ENCODE measurements at regions not wholly inside any gene's neighbourhood (a gene's known extent, or its start where the extent isn't known, plus 50 kb on each side); places are given as distances from the start of the nearest gene placed in this dataset.

DNA sequence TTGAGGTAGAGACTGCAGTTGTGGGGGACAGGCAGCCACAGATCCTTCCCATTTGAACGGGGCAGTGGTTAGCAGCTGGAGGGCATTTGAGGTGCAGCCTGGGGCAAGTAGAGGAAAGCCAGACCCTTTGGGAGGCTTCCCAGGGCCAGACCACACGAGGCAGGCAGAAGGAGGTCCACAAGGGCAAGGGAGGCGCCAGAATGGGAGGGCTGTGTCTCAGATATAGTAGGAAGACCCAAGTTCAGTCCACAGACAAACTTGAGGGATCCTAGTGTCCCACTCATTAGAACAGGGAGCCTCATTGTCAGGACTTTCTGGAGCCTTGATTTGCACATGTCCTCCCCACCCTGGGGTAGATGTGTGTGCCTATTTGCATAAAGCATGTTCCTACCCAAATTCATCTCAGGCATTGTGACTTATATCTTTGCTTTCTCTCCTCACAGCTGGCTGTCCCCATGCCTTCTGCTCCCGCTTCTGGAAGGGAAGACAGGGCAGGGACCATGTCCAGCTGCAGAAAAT lies 166.0 kb downstream of the VEGFA start:
- DNase-seq (ENCODE audit: low read depth), result no peak
- TF ChIP-seq, protein P1, sequence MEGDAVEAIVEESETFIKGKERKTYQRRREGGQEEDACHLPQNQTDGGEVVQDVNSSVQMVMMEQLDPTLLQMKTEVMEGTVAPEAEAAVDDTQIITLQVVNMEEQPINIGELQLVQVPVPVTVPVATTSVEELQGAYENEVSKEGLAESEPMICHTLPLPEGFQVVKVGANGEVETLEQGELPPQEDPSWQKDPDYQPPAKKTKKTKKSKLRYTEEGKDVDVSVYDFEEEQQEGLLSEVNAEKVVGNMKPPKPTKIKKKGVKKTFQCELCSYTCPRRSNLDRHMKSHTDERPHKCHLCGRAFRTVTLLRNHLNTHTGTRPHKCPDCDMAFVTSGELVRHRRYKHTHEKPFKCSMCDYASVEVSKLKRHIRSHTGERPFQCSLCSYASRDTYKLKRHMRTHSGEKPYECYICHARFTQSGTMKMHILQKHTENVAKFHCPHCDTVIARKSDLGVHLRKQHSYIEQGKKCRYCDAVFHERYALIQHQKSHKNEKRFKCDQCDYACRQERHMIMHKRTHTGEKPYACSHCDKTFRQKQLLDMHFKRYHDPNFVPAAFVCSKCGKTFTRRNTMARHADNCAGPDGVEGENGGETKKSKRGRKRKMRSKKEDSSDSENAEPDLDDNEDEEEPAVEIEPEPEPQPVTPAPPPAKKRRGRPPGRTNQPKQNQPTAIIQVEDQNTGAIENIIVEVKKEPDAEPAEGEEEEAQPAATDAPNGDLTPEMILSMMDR (conservative IDR thresholded peaks at IDR 0.05; ENCODE audit: low read depth, low read length), result no peak
- no peak overlapping the region for H3K4me3 ChIP-seq (ENCODE audit: low read depth, low read length)

DNA sequence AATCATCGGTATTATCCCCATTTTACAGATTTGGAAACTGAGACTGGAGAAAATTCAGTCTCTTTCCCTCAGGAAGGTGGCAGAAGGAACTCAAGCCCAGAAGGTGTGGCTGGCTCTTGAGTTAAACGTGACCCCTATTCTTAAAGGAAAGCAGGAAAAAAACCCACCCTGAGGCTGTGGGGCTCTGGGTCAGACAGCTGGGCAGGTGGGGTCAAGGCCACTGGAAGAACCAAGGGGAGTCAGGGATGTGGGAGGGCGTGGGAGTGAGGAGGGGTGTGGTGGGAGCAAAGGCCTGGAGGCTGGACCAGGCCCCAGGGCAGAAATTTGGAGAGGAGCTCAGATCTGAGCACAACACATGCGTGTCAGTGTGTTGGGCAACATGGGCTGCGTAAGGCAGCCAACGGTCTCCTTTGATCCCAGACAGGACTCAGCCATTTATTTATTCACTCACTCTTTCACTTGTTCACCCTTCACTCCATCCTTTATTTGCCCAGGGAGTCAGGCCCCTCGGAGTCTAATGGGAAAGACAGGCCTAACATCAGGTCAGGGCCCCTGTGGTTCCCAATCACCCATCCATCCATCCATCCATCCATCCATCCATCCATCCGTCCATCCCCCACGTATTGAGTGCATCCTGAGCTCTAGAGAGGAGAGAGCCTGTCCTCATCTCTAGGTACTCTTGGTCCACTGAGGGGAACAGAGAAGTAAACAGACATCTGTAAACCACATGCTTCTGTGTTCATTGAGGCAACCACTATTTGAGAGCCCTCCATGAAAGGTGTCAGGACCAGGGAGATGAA lies 165.0 kb downstream of the VEGFA start:
- TF ChIP-seq, protein P1 (conservative IDR thresholded peaks at IDR 0.05; ENCODE audit: low read depth, low read length), result no peak
- no peak for DNase-seq (ENCODE audit: low read depth)
- H3K4me3 ChIP-seq (ENCODE audit: low read depth, low read length), result no peak overlapping the region

DNA sequence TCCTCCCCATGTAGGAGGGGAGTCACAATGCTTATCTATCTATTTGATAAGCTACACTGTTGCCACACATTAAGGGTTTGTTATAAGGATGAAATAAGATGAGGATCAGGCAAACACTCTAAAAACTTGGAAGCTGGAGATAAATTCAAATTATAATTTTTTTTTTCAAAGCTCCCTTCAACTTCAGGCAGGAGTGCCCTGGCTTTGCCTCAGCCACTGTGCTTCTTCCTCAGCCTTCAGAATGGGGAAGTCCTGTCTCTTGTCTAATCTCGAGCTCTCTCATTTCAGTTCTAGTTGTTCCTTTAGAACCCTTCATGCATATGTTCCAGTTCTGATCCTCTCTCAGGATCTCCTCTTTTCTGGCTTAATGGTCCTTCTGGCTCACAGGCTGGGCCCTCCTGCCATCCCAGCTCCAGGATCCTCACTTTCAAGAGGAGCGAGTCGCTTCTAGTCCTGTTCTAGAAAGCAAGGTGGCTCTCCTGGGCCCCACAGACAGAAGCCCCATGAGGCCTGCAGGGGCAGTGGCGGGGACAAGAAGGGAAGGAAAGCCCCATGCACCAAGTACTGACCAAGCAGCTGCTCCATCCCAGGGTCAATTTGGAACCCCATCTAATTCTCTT lies 164.3 kb downstream of the VEGFA start:
- DNase-seq (ENCODE audit: low read depth), result no peak
- TF ChIP-seq, protein P1 (conservative IDR thresholded peaks at IDR 0.05; ENCODE audit: low read depth, low read length), result no peak
- no peak overlapping the region for H3K4me3 ChIP-seq (ENCODE audit: low read depth, low read length)

DNA sequence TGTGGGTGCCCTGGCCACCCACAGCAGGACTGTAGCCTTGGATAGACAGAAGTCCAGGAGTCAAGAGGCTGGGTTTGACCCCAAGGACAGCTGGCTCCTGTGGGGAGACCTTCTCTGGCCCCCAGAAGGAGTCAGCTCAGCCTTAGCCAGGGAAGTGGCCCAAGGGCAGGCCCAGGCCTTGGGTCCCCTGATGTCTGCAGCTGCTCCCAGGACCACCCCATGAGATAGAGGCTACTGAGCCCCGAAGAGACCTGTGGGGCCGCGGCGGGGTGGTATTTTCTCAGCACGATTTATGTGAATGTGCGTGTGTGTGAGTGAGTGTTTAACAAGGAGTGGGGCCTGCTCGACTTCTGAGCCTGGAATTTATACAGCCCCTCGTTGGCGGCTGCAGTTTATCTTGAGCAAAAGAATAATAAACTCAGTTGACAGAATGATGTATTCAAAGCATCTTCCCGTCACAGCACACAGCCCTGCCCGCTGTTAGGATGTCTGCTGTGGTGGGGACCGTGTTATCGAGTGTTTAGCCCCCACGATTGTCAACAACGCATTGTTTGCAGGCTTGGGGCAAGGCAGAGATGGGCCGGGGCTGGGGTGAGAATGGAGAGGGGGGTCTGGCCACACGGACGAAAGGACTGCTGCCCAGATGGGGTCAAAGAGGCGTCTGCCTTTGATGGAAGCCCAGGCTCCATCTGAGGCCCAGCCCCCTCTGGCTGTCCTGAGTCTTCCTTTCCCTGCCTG lies 163.3 kb downstream of the VEGFA start:
- TF ChIP-seq, protein P1 (conservative IDR thresholded peaks at IDR 0.05; ENCODE audit: low read depth, low read length), result no peak
- no peak overlapping the region for H3K4me3 ChIP-seq (ENCODE audit: low read depth, low read length)
- no peak for DNase-seq (ENCODE audit: low read depth)

DNA sequence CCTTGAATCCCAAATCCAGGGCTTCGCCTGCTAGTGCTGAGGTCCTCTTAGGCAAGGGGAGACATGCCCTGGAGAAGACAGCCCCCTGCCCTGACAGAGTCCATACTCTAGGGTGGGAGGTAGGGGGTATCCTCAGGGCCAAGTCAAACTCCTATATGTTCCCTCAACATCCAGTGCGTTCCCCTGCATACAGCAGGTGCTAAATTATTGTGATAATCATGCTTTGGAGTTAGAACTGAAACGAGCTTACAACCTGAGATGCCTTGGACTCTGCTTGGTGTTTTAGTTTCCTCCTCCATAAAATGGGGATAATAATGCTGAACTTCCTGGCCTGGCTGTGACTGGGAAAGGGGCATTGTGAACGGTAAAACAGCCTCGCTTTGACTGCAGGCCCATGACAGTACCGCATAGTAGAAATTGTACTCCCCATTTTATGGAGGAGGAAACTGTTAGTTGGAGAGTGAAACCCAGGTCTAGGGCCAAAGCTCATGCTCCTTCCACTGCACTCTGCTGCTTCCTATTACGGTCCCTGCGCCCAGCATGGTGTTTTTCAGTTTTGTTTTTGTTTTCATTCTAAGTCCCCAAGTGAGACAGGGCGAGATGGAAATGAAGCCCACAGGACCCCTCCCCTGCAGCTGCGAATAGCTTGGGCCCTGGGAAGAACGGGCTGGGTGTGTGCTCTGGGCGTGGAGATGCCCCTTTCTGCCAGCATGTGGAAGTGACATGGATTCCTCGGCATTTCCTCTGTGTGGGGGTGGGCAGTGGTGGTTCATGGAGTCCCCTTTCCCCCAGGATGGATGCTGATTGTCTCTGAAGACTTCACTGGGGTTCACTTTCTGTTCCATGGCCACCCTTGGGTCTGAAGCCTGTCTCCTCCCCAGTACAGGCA lies 162.5 kb downstream of the VEGFA start:
- no peak overlapping the region for H3K4me3 ChIP-seq (ENCODE audit: low read depth, low read length)
- TF ChIP-seq, protein P1 (conservative IDR thresholded peaks at IDR 0.05; ENCODE audit: low read depth, low read length), result no peak
- DNase-seq (ENCODE audit: low read depth), result no peak

DNA sequence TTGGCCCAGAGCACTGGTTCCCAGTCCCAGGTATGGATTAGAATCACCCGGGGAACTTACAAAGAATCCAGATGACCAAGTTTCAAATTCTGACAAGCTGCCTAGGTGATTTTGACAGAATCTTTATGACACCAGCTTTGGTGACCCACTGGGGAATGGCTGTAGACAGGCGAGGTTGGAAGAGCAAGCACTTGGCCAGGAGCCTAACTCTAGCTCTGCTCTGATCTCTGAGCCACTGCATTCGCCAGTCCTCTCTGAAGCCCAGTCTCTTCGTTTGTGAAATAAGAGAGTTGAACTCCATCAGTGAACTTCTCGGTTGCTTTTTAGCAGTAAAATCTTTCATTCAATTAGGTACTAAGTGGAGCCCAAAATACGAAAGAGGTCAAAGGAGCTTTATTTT lies 161.2 kb downstream of the VEGFA start:
- no peak overlapping the region for H3K4me3 ChIP-seq (ENCODE audit: low read depth, low read length)
- TF ChIP-seq, protein P1 (conservative IDR thresholded peaks at IDR 0.05; ENCODE audit: low read depth, low read length), result no peak

More for the DNA sequence above, 161.2 kb downstream of the VEGFA start:
- no peak for DNase-seq (ENCODE audit: low read depth)
